Colon (tissue), 2 donors: ENCODE measurements at regions not wholly inside any gene's neighbourhood (a gene's known extent, or its start where the extent isn't known, plus 50 kb on each side); places are given as distances from the start of the nearest gene placed in this dataset.
"Not testable (repeated sequence)": the region's sequence is repeated elsewhere in the genome, so short reads cannot be mapped to it uniquely, and the experiment has no call there.

Source experiments
- FAIRE-seq: peaks from 2 replicates; lab custom pipeline; 2012; peaks lifted over from hg19 to GRCh38; lab: Jason Lieb, UNC
- donor health status: control.
- donor health status: control.

DNA sequence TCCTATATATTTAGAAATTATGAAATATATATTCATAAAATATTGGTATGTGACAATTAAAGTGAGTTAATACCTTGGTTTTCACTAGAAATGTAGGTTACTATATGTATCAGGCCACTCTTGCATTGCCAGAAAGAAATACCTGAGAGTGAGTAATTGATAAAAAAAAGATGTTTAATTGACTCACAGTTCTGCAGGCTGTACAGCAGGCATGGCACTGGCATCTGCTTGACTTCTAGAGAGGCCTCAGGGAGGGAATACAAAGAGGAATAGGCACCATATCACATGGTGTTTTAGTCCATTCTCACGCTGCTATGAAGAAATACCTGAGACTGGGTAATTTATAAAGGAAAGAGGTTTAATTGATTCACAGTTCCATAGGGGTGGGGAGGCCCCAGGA, 1560.6 kb downstream of the STIM2 start:
- no peak for FAIRE-seq

DNA sequence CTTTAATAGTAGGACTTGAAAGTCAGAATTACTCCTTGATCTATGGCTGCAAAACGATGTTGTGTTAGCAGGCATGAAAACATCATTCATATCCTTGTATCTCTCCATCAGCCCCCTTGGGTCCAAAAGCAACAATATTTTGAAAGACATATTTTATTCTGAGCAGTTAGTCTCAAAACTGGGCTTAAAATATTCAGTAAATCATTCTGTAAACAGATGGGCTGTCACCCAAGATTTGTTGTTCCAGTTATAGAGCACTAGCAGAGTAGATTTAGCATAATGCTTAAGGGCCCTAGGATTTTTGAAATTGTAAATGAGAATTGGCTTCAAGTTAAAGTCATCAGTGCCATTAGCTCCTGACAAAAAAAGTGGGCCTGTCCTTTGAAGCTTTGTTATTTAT, 1565.6 kb downstream of the STIM2 start:
- FAIRE-seq, result no peak

DNA sequence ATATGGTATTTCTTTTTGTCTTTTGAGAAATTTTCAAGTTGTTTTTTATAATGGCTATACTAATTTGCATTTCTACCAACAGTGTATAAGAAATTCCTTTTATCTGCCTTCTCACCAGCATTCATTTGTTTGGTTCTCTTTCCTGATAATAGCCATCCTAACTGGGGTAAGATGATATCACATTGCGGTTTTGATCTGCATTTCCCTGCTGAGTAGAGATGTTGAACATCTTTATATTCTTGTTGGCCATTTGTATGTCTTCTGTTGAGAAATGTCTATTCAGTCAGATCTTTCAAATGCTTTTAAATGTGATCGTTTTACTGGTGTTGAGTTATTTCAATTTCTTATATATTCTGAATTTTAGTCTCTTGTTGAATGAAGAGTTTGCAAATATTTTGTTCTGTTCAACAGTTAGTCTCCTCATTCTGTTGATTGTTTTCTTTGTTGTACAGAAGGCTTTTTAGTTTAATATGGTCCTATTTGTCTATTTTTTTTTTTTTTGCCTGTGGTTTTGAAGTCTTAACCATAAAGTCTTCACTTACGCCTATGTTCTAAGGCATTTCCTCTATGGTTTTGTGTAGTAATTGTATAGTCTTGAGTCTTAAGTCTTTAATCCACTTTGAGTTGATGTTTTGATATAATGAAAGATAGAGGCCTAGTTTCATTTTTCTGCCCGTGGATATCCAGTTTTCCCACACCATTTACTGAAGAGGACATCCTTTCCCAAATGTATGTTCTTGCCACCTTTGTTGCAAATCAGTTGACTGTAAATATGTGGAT, 1566.9 kb downstream of the STIM2 start:
- no peak for FAIRE-seq

DNA sequence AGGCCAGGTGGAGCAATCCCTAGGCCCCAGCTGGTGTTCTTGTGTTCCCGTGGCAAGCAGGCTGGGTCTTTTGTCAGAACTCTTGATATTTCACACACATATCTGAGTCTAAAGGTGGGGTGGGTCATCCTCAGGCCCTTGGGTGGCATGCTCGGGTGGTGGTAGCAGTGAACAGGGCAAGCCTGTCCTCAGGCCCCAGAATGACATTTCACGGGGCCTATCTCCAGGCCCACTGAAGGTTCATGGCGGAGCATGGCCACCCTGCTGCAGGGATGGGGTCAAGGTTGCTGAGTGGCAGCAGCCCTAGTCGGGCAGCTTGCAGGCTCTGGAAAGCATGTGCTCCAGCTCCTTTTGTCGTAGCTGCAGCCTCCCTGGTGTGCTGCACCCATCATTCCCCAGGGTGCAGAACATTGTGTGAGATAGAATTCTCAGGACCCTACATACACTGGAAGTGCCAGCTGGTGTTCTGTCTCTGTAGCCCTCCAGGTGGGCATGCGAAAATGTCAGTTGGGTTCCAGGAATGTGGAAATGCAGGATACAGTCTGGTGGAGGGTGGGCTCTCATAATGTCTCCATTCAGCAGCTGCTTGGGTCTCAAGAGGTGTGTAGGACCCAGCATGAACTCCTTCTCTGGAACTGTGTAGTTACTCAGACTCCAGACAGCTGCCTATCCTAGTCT, 1571.8 kb downstream of the STIM2 start:
- FAIRE-seq, result no peak

DNA sequence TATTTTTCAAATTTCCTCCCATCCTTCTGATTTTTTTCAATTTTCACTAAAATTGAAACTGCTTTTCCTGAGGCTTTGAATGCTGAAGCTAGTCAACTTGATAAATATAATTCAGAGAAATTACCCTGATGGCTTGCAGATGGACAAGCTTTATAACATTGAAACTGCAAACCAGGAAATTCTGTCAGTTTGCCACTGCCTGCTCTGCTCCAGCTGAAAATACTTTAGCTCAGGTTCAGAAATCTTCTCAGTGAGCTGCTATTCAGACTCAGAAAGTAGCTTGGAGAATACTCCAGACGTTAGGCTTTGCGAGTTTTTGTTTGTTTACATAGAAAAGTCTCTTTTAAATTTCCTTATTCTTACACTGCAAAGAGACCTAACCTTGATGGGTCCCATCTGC, 1574.7 kb downstream of the STIM2 start:
- no peak for FAIRE-seq

DNA sequence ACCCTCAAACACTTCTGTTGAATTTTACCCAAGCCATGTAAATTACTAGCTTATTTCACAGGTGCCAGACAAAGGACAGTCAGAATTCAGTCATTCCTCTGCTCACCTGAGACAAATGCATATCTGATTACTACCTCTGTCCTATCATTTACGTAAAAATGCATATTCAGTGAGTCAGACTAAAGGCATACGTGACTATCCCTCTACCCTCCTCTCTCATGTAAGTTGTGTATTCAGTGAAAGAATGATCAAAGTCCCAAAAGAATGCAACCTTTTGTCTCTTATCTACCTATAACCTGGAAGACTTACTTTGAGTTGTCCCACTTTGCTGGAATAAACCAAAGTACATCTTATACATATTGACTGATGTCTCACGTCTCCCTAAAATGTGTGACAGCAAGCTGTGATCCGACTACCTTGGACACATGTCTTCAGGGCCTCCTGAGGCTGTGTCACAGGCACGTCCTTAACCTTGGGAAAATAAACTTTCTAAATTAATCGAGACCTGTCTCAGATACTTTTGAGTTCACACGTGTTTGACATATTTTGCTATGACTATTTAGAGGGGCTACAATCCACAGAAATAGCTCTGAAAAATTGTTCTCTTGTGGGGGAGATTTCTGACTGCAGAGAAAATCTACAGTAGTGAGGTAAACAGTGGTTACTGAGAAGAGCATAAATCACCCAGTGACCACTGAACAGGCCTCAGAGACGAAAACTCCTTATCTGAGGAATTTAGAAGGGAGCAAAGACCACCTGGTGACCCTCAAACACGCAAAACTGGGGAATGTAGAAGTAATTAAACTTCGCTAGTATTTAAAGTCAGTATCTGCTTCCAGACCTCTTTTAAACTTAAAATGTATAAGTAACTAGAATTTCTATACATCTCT, 1575.8 kb downstream of the STIM2 start:
- FAIRE-seq, result no peak

DNA sequence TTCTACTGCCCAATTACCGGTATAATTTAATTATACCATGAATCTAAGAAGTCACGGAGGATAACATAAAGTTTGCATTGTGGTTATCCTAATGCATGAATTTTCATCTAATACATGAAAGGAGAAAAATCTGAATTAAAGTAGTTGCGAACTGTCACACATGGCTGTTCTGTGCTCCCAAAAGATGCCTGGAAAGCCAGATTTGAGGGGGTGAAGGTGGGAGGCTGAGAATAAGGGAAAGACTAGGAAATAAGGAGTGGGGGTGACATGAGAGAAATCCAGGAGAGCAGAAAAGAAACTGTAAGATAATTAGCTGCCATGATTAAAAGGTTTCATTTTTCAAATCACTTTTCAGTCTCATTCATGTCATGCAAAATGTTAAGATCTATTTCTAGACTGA, 1582.7 kb downstream of the STIM2 start:
- no peak for FAIRE-seq

DNA sequence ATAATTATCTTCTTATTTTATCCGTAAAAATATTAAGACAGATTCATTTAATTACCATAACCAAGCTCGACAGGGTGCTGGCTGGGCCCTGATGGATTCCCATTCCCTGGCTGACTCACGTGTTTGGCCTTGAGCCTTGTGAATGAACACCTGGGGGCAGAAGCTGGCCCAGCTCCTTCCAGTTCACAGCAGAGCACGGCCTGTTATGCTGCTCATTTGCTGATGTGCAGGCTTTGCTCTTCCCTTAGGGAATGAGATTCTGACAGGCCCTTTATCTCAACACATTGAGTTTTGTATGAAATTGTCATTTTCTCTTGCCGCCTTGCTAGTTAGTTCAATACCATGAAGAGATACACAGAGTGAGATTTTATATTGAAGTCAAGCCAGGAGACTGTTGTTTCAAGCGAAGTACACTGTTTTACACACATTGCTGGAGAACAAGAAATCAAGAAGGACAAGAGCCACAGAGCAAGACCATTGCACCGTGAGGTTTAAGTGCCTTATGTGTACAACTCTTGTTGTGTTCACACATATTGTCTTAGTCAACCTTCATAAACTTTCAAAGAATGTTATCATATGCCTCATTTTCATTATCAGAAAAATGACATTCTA, 1583.3 kb downstream of the STIM2 start:
- FAIRE-seq, result no peak

DNA sequence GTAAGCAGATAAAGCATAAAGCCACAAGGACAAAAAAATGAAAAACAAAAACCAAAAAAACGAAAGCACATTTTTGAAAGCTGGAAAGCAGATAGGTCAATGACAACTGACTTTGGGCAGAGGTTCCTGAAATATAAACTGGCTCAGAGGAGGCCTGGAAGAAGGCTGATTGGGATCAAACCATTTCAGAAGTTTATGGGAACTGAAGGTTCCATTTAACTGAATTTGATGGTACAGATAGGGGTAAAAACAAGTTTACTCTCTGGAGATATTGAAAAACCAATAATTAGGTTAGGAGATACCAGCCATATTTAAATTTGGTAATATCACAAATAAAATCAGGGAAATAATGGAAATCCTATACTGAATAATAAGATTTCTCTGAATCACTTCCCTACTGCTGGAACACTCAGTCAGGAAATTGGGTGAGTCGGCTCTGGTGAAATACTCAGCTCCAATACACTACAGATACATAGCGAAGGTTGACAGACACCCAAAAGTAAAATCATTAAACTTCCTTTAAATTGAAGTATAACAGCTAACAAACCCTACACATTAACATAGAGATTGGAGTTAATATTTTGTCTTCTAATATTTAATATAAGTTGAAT, 1584.3 kb downstream of the STIM2 start:
- no peak for FAIRE-seq

DNA sequence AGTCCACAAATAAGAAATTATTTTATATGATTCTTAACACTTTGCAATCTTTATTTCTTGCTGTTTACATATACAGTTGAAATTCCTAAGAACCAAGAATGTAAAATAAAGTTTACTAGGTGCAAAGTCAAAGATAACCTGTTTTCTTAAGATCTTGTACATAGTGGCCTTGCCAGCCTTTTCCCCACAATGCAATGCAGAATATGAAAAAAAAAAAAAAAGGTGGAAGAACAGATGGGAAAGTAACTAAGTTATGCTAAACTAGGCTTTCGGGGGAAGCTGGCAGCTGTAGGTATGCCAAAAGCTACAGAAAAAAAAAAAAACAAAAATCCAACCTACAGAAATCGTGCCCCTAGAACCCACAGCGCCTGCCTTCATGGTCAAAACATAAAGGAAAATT, 1588.4 kb downstream of the STIM2 start:
- no peak for FAIRE-seq

DNA sequence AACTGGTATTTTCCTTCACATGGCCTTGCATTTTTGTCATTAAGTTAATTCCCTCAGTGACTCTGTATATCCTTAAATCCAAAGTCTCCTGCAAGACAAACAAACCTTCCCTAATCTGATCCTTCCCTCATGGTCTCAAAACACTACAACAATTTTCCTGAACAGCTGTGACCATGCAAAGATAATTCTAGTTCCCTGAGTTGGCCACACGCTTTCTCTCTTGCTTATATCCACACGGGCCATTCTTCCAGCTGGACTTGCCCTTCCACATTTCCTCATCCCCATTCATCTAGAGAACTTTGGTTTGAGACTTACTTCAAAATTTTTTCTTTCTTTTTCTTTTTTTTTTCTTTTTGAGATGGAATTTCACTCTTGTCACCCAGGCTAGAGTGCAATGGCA, 1590.7 kb downstream of the STIM2 start:
- FAIRE-seq, result no peak

DNA sequence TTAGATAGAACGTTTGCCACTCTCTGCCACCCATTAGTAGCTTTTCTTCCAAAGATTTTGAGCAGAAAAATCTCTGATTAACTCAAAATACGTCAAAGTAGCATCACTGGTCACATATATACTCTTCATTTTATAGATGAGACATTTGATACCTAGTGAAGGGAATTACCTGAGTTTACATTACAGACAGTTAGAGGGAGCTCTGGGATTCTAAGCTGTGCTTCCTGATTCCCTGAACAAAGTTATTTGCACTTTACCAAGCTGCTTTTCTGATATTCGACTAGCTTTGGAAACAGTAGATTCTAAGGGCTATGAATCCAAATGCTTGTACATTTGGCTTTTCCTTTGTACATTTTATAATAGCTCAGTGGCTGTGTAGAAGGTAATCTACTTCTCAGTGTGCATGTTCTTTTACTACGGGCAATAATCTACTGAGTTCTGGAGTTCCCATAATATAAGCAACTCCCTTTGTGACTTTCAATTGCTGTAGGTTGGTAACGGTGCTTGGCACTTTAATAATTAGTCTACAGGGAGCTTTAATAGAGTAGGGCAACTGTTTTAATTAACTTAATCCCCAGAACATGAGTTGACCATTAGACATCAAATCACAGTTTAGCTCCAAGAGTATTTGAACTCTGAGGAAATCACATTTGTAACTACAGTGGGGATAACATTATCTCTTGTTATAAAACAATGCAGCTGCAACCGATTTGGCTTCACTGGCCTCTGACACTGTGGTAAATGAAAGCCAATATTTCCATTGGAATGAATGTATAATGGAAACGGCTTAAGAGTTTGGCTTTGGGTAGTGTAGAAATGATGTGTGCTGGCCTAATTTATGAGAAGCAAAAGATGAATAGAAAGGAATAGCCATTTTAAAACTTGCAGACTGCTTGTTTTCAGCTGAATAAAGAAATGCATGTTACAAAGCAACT, 1602.4 kb downstream of the STIM2 start:
- FAIRE-seq, result no peak

DNA sequence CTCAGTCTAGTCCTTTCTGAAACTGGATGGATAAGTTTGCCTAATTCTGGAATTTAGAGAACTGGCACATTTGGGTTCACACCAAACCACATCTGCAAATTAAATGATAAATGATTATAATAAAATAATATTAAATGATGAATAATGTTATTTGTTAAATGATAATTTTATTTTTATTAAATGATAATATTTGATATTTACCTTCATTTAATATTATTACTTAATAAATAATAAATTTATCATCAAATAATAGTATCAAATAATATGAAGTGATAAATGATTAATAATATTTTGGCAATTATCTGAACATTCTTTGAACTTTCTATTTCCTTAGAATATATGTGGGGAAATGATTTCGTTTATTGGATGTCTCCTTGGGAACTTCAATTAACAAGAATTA, 1604.2 kb downstream of the STIM2 start:
- peak; percentile 81 for FAIRE-seq

DNA sequence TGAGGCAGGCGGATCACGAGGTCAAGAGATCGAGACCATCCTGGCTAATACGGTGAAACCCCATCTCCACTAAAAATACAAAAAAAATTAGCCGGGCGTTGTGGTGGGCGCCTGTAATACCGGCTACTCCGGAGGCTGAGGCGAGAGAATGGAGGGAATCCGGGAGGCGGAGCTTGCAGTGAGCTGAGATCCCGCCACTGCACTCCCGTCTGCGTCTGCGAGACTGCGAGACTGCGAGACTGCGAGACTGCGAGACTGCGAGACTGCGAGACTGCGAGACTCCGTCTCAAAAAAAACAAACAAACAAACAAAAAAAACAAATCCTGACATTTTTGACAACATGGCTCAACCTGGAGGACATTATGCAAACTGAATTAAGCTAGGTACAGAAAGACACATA, 1606.2 kb downstream of the STIM2 start:
- not testable (repeated sequence) for FAIRE-seq

DNA sequence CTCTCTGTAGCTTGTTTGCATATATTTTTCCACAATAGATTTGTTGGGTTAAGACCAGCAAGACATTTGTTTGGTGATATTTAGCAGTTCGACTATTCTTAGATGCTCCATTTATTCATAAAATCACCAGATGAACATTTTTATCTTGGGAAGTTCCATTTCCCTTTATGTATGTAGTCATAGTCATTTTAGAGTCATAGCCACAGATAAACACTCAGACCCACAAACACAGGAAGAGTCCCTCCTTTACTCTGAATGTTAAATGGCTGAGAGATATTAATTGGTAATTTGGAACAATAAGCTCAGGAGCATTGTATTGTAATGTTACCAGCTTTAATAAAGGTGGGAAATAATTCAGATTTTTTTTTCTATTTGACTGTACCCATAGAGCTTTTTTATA, 1608.7 kb downstream of the STIM2 start:
- no peak for FAIRE-seq

DNA sequence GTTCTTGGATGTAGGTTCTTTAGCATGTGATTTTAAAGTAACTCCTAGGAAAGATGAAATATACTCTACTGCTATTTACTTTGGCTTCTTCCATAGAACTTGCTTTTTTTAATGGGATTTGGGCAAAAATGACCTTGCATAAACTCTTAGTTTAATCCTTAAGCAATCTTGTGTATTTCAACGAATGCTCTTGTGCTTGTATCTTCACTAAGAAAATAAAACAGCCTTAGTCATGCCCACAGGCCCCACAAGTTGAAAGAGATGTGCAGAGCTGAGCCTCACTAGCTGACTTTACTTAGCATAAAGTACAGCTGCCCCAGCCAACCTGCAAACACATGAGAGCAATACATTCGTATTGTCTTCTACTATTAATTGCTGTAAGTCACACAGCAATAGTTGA, 1609.2 kb downstream of the STIM2 start:
- no peak for FAIRE-seq

DNA sequence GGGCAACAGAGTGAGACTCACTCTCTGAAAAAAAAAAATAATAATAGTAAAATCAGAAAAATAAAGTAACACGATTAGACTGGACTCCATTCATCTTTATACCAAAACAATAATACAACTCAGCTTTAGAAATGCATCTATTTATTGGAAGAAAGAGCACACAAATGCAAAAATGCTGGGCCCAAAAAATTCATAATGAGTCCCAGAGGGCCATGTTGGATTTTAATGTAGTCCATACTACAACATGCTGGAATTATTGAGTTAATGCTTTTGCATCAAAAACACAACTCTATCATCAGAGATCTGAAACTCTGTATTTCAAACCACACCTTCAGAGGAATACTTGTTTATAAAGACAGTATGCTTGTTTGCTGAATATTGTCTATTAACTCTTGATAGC, 1614.7 kb downstream of the STIM2 start:
- no peak for FAIRE-seq

DNA sequence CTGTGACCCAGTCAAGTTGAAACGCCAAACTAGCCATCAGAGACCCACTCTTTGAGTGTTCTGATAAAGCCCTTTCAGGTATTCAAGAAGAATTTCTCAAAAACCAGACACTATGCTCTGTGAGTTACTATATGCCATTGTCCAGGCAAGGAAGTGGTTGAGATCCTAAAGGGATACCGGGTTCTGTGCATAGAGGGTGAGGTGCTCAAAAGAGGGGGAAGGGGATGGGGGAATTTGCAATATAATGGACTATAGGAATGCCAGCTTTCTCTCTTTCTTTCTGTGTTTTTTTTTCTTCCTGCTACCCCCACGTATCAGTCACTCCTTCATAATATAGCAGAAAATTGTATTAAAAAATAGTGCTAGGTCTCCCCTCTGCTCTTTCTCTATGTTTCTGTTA, 1619.0 kb downstream of the STIM2 start:
- FAIRE-seq, result no peak

DNA sequence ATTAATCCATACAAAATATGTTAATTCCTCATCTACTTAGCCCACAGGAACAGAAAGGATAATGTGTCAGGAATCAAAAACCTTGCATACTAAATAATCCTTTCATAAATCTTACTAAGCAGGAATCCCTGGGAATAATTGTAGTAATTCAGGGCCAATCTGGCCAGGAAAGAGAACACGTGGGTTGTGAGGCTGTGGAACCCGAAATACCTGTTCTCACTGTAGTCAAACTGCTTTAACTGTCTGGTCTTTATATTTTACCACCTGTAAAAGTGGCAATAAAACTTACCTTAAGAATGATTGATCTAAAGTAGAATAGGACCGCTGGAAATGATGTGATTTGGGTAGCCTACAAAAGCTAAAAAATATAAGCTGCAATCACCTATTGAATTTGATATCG, 1620.9 kb downstream of the STIM2 start:
- peak; percentile 78 for FAIRE-seq

DNA sequence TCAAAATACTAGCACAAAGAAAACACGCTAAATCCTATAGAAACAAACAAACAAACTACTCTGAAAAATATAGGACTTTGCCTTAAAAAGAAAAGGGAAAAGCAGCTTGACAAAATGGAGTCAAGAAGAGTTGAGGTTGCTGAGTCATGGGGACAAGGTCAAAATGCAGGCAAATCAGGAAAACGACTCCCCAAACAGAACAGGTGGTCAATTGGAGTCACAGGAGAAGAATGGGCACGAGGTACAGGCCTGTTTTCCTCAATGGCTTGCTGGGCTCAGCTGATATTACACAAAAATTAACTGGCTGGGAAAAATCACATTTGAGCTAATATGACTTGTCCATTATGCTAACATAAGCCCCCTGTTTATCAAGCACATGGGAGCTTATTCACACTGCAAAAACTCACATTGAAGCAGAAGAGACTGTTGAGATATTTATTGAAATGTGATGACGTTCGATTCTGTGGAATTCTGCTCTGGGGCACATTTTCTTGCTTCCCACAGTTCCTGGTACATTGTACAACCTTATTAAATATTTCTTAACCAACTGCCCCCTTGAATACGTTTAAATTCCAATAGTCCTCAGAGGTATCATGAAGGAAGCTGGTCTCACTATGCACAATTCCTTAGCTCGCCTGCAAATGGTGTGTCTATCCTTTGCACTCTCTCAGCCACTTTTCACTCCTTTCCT, 1622.1 kb downstream of the STIM2 start:
- no peak for FAIRE-seq
